Smooth muscle cell of the brain vasculature (primary cell): ENCODE measurements at regions not wholly inside any gene's neighbourhood (a gene's known extent, or its start where the extent isn't known, plus 50 kb on each side); places are given as distances from the start of the nearest gene placed in this dataset.
"Not testable (repeated sequence)": the region's sequence is repeated elsewhere in the genome, so short reads cannot be mapped to it uniquely, and the experiment has no call there.

ENCODE experiments used
- DNase-seq: peaks from one replicate; pipeline ENCODE4 v3.0.0-alpha.2; 2012; ENCODE audit warnings: low read depth, low spot score

- DNase-seq: not testable (repeated sequence)
These were observed 109.4 kb upstream of the XIST start for GRCh38 chrX:73961867-73962266.

- no peak for DNase-seq
These were observed 92.0 kb upstream of the XIST start for GRCh38 chrX:73944563-73944908.

GRCh38 chrX:73943693-73944562 is 91.4 kb upstream of the XIST start:
- peak; percentile 79 for DNase-seq

GRCh38 chrX:73940893-73941470 is 88.5 kb upstream of the XIST start:
- no peak for DNase-seq

GRCh38 chrX:73937843-73938242 is 85.3 kb upstream of the XIST start:
- DNase-seq: not testable (repeated sequence)

- no peak for DNase-seq
These were observed 80.0 kb upstream of the XIST start for GRCh38 chrX:73932522-73932921.

- DNase-seq: no peak
These were observed 77.8 kb upstream of the XIST start for GRCh38 chrX:73930300-73930699.

GRCh38 chrX:73922856-73923455 is 70.4 kb upstream of the XIST start:
- DNase-seq: no peak

- DNase-seq: no peak
These were observed 64.6 kb upstream of the XIST start for GRCh38 chrX:73916931-73917667.

GRCh38 chrX:73916489-73916888 is 64.0 kb upstream of the XIST start:
- no peak for DNase-seq

- DNase-seq: not testable (repeated sequence)
These were observed 62.3 kb upstream of the XIST start for GRCh38 chrX:73914792-73915191.

GRCh38 chrX:73913580-73913979 is 61.1 kb upstream of the XIST start:
- DNase-seq: no peak

- DNase-seq: not testable (repeated sequence)
These were observed 59.4 kb upstream of the XIST start for GRCh38 chrX:73911946-73912345.

GRCh38 chrX:73905749-73906374 is 53.3 kb upstream of the XIST start:
- DNase-seq: not testable (repeated sequence)

- no peak for DNase-seq
These were observed 51.4 kb upstream of the XIST start for GRCh38 chrX:73903941-73904340.
